Muscle of leg (tissue), 3 donors: ENCODE measurements at regions not wholly inside any gene's neighbourhood (a gene's known extent, or its start where the extent isn't known, plus 50 kb on each side); places are given as distances from the start of the nearest gene placed in this dataset.
"Not testable (repeated sequence)": the region's sequence is repeated elsewhere in the genome, so short reads cannot be mapped to it uniquely, and the experiment has no call there.

Experiments
- DNase-seq: peaks from one replicate; pipeline ENCODE4 v3.0.0; 2013
- H3K27ac ChIP-seq: one replicate; pipeline ENCODE4 v1.5.1; 2013; ENCODE audit warnings: mild to moderate bottlenecking, low read length, control low read depth
- H3K27me3 ChIP-seq: one replicate; pipeline ENCODE4 v1.6.1; 2013; ENCODE audit warnings: low read length; ENCODE audit not compliant: control insufficient read depth, insufficient read depth
- H3K36me3 ChIP-seq: one replicate; pipeline ENCODE4 v1.6.1; 2013; ENCODE audit warnings: low read length; ENCODE audit not compliant: control insufficient read depth, insufficient read depth
- H3K4me1 ChIP-seq: one replicate; pipeline ENCODE4 v1.6.1; 2013; ENCODE audit warnings: low read length; ENCODE audit not compliant: control insufficient read depth, insufficient read depth
- H3K4me3 ChIP-seq: one replicate; pipeline ENCODE4 v1.5.1; 2013; ENCODE audit warnings: low read length, control low read depth
- H3K9me3 ChIP-seq: replicated peaks from 2 replicates; pipeline ENCODE4 v1.6.1; 2013; ENCODE audit warnings: low read depth, low read length; ENCODE audit not compliant: control insufficient read depth
- WGBS: methylation state at CpG from one replicate; pipeline ENCODE4 v1.1.5; 2013; ENCODE audit warnings: missing lambda C conversion rate; ENCODE audit not compliant: insufficient coverage; 5-methylcytosine and 5-hydroxymethylcytosine counted together

DNA sequence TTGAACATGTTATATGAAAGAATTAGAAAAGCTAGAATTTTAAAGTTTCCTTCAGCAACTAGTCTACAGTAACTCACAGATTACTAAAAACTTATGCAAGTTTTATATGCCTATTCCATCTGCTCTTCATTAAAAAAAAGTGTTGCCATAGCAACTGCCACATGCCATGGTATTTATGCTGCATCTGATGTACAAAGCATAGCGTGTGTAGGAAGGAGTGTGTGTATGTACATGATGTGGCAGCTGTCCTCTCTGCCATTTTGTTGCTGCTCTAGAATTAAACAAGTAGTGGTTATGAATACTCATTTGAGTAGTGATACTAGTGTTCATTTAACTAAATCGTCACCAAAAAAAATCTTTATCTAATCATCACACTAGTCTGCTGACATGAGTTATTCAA lies 593.5 kb downstream of the CETN3 start:
- H3K4me3 ChIP-seq: no peak overlapping the region
- no peaks in the 10 kb centered on the region for H3K4me1 ChIP-seq
- H3K27ac ChIP-seq: no peak overlapping the region
- H3K9me3 ChIP-seq: no peaks in the 10 kb centered on the region
- WGBS: no CpG with 5 or more reads among the region's 2 CpGs
- no peaks in the 10 kb centered on the region for H3K36me3 ChIP-seq
- DNase-seq: peak; percentile 16
- H3K27me3 ChIP-seq: no peaks in the 10 kb centered on the region

DNA sequence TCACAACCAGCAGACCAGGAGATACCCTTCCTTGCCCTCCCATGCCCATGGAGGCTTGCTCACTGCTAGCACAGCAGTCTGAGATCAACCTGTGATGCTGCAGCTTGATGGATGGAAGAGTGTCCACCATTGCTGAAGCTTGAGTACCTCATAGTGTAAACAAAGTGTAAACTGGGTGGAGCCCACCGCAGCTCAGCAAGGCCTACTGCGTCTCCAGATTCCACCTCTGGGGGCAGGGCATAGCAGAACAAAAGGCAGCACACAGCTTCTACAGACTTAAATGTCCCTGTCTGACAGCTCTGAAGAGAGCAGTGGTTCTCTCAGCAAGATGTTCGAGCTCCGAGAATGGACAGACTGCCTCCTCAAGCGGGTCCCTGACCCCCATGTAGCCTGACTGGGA lies 608.8 kb downstream of the CETN3 start:
- not testable (repeated sequence) for H3K36me3 ChIP-seq, DNase-seq, H3K27ac ChIP-seq, H3K4me3 ChIP-seq, H3K9me3 ChIP-seq, H3K27me3 ChIP-seq, H3K4me1 ChIP-seq
- WGBS: 81% methylated on average over 5 of the region's 5 CpGs

DNA sequence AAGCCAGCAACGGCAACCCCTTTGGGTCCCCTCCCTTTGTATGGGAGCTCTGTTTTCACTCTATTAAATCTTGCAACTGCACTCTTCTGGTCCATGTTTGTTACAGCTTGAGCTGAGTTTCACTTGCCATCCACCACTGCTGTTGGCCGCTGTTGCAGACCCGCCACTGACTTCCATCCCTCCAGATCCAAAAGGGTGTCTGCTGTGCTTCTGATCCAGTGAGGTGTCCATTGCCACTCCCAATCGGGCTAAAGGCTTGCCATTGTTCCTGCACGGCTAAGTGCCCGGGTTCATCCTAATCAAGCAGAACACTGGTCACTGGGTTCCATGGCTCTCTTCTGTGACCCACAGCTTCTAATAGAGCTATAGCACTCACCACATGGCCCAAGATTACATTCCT lies 615.1 kb downstream of the CETN3 start:
- not testable (repeated sequence) for H3K4me1 ChIP-seq, H3K36me3 ChIP-seq, H3K27ac ChIP-seq, DNase-seq, H3K27me3 ChIP-seq, H3K4me3 ChIP-seq, H3K9me3 ChIP-seq
- whole genome bisulfite sequencing: 93% methylated on average over 6 of the region's 6 CpGs

DNA sequence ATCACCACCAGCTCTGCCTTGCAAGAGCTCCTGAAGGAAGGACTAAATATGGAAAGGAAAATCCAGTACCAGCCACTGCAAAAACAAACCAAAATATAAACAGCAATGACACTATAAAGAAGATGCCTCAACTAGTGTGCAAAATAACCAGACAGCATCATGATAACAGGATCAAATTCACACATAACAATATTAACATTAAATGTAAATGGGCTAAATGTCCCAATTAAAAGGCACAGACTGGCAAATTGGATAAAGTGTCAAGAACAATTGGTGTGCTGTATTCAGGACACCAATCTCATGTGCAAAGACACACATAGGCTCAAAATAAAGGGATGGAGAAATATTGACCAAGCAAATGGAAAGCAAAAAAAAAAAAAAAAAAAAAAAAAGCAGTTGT lies 629.8 kb downstream of the CETN3 start:
- not testable (repeated sequence) for H3K27ac ChIP-seq, H3K4me3 ChIP-seq, H3K4me1 ChIP-seq, H3K27me3 ChIP-seq, DNase-seq, H3K36me3 ChIP-seq
- peaks cover 22% of the 10 kb centered on the region for H3K9me3 ChIP-seq

DNA sequence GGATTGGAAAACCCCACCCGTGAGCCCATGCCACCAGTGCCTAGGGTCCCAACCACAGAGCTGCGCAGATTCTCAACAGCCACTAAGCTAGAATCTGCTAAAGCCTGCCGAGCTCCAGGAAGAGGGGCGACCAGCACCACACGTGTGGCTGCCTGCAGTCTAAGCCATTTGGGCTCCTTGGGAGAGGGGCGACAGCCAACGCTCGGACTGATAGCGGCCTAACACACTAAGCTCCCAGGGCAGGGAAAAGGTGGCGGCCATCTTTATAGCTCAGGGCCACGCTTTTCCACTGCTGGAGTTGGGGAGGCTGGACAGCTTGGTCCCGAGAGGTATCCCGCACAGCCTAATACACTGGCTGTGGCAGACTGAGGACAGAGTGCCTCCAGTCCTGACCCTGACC lies 631.8 kb downstream of the CETN3 start:
- Histone ChIP-seq H3K36me3 (no peaks in the 10 kb centered on the region), H3K27ac (no peak overlapping the region), H3K27me3 (no peaks in the 10 kb centered on the region), H3K4me1 (no peaks in the 10 kb centered on the region), H3K4me3 (no peak overlapping the region), H3K9me3 (peaks cover 22% of the 10 kb centered on the region)
- 94% methylated on average over 11 of the region's 13 CpGs for WGBS
- DNase-seq: no peak

DNA sequence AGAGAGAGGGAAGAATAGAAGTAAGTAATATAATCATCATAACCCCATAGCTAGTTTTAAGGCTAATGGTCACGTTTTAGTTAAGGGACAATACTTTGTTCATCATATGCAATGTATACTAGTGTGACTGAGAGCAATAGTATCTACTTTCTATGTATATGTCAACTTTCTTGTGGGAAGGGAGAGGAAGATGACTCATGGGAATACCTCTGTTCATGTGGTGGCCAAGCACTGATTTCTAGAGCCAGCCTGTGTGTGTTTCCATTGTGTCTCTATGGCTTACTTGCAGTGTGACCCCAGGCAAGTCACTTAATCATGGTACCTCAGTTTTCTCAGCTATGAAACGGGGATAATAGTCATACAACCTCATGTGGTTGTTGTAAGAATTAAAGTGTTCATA lies 639.6 kb downstream of the CETN3 start:
- no peak for DNase-seq
- Histone ChIP-seq H3K36me3 (no peaks in the 10 kb centered on the region), H3K27me3 (no peaks in the 10 kb centered on the region), H3K9me3 (no peaks in the 10 kb centered on the region), H3K4me3 (no peak overlapping the region), H3K27ac (no peak overlapping the region), H3K4me1 (no peaks in the 10 kb centered on the region)
- WGBS: no CpG with 5 or more reads among the region's 2 CpGs

DNA sequence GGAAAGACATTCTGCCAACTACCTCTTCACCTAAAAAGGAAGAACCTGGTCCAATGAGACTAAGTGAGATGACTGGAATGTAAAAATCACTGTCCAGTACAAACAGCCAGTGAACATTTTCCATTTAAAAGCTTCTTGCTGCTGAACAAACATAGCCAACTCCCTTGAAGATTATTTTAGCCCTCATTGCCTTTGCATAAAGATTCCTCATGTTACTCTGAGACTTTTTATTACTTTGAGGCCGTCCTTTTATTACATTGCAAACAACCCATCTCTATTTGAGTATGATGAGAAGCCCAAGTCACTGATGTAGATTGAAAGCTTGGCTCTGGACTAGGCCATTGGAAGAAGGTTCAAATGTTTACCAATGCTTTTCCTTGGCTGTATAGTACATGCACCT lies 649.8 kb downstream of the CETN3 start:
- H3K4me3 ChIP-seq: no peak overlapping the region
- H3K9me3 ChIP-seq: no peaks in the 10 kb centered on the region
- peak; percentile 70 for DNase-seq
- H3K27me3 ChIP-seq: no peaks in the 10 kb centered on the region
- no peaks in the 10 kb centered on the region for H3K36me3 ChIP-seq
- H3K4me1 ChIP-seq: no peaks in the 10 kb centered on the region
- no CpG with 5 or more reads among the region's 1 CpG for WGBS
- H3K27ac ChIP-seq: no peak overlapping the region

DNA sequence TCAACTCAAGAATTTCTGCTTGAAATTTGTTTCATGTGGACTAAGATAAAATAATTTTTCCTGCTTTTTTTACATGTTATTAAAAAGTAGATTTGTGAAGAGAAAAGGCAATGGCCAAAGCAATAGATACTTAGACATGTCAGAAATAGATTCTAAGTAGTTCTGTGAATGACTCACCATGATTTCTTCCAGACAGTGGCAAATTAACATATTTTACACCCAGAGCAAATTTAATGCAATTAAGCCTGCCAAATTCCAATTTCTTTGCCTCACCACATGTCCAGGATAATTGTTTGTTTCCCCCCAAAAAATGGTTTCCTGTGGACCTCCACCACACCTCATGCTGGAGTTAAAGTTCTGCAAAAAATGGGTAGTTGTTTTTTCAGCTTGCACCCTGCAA lies 651.4 kb downstream of the CETN3 start:
- no peak overlapping the region for H3K4me3 ChIP-seq
- H3K9me3 ChIP-seq: no peaks in the 10 kb centered on the region
- H3K4me1 ChIP-seq: no peaks in the 10 kb centered on the region
- H3K27ac ChIP-seq: no peak overlapping the region
- H3K36me3 ChIP-seq: no peaks in the 10 kb centered on the region
- DNase-seq: no peak
- H3K27me3 ChIP-seq: no peaks in the 10 kb centered on the region

DNA sequence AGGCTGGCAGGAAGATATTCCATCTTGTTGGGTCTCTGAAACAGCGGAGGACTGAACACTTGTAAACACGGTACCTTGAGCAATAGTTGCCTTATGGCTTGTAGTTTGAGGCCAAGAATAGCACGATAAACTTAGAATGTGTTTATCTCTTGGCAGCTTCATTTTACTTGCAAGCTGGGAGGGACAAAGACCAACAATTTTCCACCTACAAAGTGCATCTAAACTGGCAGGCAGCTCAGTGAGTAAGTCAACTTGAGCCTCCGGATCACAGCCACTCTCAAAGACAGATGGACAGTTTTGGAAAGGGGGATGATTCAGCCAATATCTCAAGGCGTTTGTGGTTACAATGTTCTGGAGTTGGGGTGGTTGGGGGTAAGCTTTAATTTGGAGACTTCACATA lies 652.6 kb downstream of the CETN3 start:
- Histone ChIP-seq H3K4me1 (no peaks in the 10 kb centered on the region), H3K27me3 (no peaks in the 10 kb centered on the region), H3K4me3 (no peak overlapping the region), H3K36me3 (no peaks in the 10 kb centered on the region), H3K9me3 (no peaks in the 10 kb centered on the region), H3K27ac (no peak overlapping the region)
- DNase-seq: peak; percentile 14
- WGBS: 83% methylated on average over 3 of the region's 5 CpGs

DNA sequence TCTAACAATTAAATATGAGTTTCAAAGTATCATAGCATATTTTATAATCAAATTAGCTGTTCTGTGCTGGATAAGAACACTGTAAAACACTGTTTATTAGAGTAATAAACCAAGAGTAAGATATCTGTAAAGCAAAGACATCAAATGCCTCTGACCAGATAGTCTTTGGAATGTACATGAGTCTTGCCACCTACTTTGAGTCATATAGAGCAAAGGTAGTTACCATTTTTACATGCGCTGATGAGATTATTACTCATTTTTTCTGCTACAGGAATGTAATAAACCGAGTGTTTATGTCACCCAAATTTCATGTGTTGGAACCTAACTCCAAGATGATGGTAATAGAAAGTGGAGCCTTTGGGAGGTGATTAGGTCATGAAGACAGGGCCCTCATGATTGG lies 654.5 kb downstream of the CETN3 start:
- Histone ChIP-seq H3K9me3 (no peaks in the 10 kb centered on the region), H3K4me1 (no peaks in the 10 kb centered on the region), H3K4me3 (no peak overlapping the region), H3K27ac (no peak overlapping the region), H3K36me3 (no peaks in the 10 kb centered on the region), H3K27me3 (no peaks in the 10 kb centered on the region)
- DNase-seq: no peak
- 100% methylated on average over 1 of the region's 2 CpGs for WGBS

DNA sequence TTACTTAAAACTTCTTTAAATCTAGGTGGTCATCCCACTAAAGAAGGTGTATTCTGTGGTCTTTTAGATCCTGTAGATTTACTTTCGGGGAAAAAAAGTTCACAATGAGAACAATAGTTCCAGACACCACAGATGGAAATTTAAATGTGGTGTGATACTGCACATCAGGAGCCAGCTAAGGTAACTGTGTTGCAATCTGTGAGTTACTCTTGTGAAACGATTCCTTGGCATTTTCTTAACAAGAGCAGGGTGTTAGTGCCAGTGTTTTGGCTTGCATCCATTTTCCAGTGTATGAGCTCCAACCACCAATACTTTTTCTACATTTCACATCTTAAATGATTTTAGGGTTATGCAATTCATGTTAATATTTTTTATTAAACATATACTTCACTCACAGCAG lies 674.5 kb downstream of the CETN3 start:
- no peaks in the 10 kb centered on the region for H3K9me3 ChIP-seq
- WGBS: no CpG with 5 or more reads among the region's 2 CpGs
- peak; percentile 41 for DNase-seq
- H3K27ac ChIP-seq: no peak overlapping the region
- no peaks in the 10 kb centered on the region for H3K4me1 ChIP-seq
- no peaks in the 10 kb centered on the region for H3K36me3 ChIP-seq
- H3K4me3 ChIP-seq: no peak overlapping the region
- no peaks in the 10 kb centered on the region for H3K27me3 ChIP-seq
